ENCODE measurements at regions not wholly inside any gene's neighbourhood (a gene's known extent, or its start where the extent isn't known, plus 50 kb on each side); places are given as distances from the start of the nearest gene placed in this dataset.

DNA sequence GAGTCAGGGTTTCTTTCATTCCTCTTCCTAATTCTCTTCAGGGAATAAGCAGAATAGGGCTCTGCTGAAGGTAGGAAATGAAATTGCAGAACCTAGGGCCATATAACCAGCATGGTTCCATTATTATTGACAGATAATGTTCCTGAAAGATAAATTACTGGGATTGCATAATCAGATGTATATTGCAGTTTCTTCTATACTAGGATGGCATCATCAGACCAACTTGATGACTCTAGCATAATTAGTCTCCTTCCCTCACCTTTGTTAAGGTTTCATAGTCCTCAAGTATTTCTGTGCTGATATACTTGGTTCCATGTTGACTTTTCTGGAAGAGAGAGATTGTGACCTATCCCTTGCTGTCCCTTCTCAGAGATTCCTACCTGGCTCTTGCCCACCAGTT is 492.3 kb upstream of the LCORL start:
- no peak overlapping the region for H3K9ac ChIP-seq (ENCODE audit: control insufficient read depth, insufficient read depth, low read length)
- no peak for ATAC-seq
- intact Hi-C loops (cut with micrococcal nuclease; ENCODE audit: unreplicated experiment) = no loop called here
- no peak for FAIRE-seq
- H3K36me3 ChIP-seq (ENCODE audit: control insufficient read depth in 2 of 2, insufficient read depth in 2 of 2, low read length in 1 of 2) = no peaks in the 10 kb centered on the region
- no peak overlapping the region for H3K4me2 ChIP-seq (ENCODE audit: control insufficient read depth, insufficient read depth)
- no TSS peak for BruUV-seq (replicated peaks)
- TF ChIP-seq IRF4 (IDR thresholded peaks at IDR 0.05; ENCODE audit: low read depth, low read length) (no peak), RCOR1 (conservative IDR thresholded peaks at IDR 0.05; ENCODE audit: low read depth, low read length) (no peak), CHD4 (IDR thresholded peaks at IDR 0.05) (no peak), TARDBP (IDR thresholded peaks at IDR 0.05; ENCODE audit: borderline replicate concordance) (no peak), BHLHE40 (IDR thresholded peaks at IDR 0.05; ENCODE audit: borderline replicate concordance in 1 of 2, low read depth in 2 of 2, low read length in 1 of 2) (no peak), PAX5 (IDR thresholded peaks at IDR 0.05; ENCODE audit: borderline replicate concordance, low read depth, low read length) (no peak), SP1 (IDR thresholded peaks at IDR 0.05; ENCODE audit: low read depth, low read length) (no peak), ATF7 (IDR thresholded peaks at IDR 0.05; ENCODE audit: low read depth) (no peak), CREB1 (IDR thresholded peaks at IDR 0.05; ENCODE audit: low read depth) (no peak), CBX5 (IDR thresholded peaks at IDR 0.05; ENCODE audit: low read depth) (no peak), SMC3 (IDR thresholded peaks at IDR 0.05; ENCODE audit: borderline replicate concordance, low read length) (no peak), HCFC1 (IDR thresholded peaks at IDR 0.05; ENCODE audit: low read length) (no peak), ZSCAN29 (IDR thresholded peaks at IDR 0.05) (no peak), CHD2 (IDR thresholded peaks at IDR 0.05; ENCODE audit: borderline replicate concordance, low read depth, low read length) (no peak), YBX1 (IDR thresholded peaks at IDR 0.05) (no peak), ZNF384 (IDR thresholded peaks at IDR 0.05; ENCODE audit: borderline replicate concordance, low read depth, low read length) (no peak)
- TF ChIP-seq, protein P1, sequence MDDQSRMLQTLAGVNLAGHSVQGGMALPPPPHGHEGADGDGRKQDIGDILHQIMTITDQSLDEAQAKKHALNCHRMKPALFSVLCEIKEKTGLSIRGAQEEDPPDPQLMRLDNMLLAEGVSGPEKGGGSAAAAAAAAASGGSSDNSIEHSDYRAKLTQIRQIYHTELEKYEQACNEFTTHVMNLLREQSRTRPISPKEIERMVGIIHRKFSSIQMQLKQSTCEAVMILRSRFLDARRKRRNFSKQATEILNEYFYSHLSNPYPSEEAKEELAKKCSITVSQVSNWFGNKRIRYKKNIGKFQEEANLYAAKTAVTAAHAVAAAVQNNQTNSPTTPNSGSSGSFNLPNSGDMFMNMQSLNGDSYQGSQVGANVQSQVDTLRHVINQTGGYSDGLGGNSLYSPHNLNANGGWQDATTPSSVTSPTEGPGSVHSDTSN (IDR thresholded peaks at IDR 0.05; ENCODE audit: insufficient replicate concordance, low read depth, low read length) = no peak
- TF ChIP-seq, protein P2, sequence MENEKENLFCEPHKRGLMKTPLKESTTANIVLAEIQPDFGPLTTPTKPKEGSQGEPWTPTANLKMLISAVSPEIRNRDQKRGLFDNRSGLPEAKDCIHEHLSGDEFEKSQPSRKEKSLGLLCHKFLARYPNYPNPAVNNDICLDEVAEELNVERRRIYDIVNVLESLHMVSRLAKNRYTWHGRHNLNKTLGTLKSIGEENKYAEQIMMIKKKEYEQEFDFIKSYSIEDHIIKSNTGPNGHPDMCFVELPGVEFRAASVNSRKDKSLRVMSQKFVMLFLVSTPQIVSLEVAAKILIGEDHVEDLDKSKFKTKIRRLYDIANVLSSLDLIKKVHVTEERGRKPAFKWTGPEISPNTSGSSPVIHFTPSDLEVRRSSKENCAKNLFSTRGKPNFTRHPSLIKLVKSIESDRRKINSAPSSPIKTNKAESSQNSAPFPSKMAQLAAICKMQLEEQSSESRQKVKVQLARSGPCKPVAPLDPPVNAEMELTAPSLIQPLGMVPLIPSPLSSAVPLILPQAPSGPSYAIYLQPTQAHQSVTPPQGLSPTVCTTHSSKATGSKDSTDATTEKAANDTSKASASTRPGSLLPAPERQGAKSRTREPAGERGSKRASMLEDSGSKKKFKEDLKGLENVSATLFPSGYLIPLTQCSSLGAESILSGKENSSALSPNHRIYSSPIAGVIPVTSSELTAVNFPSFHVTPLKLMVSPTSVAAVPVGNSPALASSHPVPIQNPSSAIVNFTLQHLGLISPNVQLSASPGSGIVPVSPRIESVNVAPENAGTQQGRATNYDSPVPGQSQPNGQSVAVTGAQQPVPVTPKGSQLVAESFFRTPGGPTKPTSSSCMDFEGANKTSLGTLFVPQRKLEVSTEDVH (IDR thresholded peaks at IDR 0.05; ENCODE audit: low read depth, partially characterized antibody) = no peak
- TF ChIP-seq, protein P3, sequence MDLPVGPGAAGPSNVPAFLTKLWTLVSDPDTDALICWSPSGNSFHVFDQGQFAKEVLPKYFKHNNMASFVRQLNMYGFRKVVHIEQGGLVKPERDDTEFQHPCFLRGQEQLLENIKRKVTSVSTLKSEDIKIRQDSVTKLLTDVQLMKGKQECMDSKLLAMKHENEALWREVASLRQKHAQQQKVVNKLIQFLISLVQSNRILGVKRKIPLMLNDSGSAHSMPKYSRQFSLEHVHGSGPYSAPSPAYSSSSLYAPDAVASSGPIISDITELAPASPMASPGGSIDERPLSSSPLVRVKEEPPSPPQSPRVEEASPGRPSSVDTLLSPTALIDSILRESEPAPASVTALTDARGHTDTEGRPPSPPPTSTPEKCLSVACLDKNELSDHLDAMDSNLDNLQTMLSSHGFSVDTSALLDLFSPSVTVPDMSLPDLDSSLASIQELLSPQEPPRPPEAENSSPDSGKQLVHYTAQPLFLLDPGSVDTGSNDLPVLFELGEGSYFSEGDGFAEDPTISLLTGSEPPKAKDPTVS (IDR thresholded peaks at IDR 0.05; ENCODE audit: low read depth, low read length) = no peak
- TF ChIP-seq, protein P4, sequence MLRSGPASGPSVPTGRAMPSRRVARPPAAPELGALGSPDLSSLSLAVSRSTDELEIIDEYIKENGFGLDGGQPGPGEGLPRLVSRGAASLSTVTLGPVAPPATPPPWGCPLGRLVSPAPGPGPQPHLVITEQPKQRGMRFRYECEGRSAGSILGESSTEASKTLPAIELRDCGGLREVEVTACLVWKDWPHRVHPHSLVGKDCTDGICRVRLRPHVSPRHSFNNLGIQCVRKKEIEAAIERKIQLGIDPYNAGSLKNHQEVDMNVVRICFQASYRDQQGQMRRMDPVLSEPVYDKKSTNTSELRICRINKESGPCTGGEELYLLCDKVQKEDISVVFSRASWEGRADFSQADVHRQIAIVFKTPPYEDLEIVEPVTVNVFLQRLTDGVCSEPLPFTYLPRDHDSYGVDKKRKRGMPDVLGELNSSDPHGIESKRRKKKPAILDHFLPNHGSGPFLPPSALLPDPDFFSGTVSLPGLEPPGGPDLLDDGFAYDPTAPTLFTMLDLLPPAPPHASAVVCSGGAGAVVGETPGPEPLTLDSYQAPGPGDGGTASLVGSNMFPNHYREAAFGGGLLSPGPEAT (IDR thresholded peaks at IDR 0.05; ENCODE audit: low read depth) = no peak
- in situ Hi-C loops (cut with MboI) = no loop called here
- H4K20me1 ChIP-seq (ENCODE audit: control insufficient read depth, insufficient read depth) = no peaks in the 10 kb centered on the region
- DNase-seq (ENCODE audit: low read depth, low spot score) = no peak
- ChIA-PET RAD21 (ENCODE audit: unreplicated experiment) (no interaction called here), SMC1A (ENCODE audit: uncharacterized antibody, unreplicated experiment) (no interaction called here), CTCF (no interaction called here), POLR2A (no interaction called here)
- H3K4me3 ChIP-seq = no peak overlapping the region
- H3K27ac ChIP-seq (ENCODE audit: control insufficient read depth, insufficient read depth) = no peak overlapping the region
- no peaks in the 10 kb centered on the region for H3K4me1 ChIP-seq (ENCODE audit: control insufficient read depth, insufficient read depth, low read length)
- no peak overlapping the region for H2AFZ ChIP-seq (ENCODE audit: control insufficient read depth, low read depth, low read length)
- no peaks in the 10 kb centered on the region for H3K79me2 ChIP-seq (ENCODE audit: control insufficient read depth, insufficient read depth, low read length)
- H3K27me3 ChIP-seq (replicated peaks in 1 of 2; ENCODE audit: control insufficient read depth in 2 of 2, insufficient read depth in 2 of 2, low read length in 1 of 2) = no peaks in the 10 kb centered on the region
- H3K9me3 ChIP-seq (replicated peaks; ENCODE audit: control insufficient read depth, insufficient read depth, low read length) = no peaks in the 10 kb centered on the region

All from GM12878 (cell line).